ENCODE measurements at regions not wholly inside any gene's neighbourhood (a gene's known extent, or its start where the extent isn't known, plus 50 kb on each side); places are given as distances from the start of the nearest gene placed in this dataset.

GRCh38 chr4:185874516-185875230 is 62.7 kb upstream of the SORBS2 start:
- no peaks in the 10 kb centered on the region for H3K36me3 ChIP-seq
- no peaks in the 10 kb centered on the region for H3K4me1 ChIP-seq (ENCODE audit: insufficient read depth)
- H3K4me3 ChIP-seq: no peak overlapping the region
- WGBS, 3 donors: 7 to 19% (median 13%) methylated on average over 3 of the region's 3 CpGs
- no peaks in the 10 kb centered on the region for H3K9me3 ChIP-seq
- TF ChIP-seq POLR2A (IDR thresholded peaks at IDR 0.05): no peak
- TF ChIP-seq CTCF (IDR thresholded peaks at IDR 0.05): no peak
- TF ChIP-seq EP300 (IDR thresholded peaks at IDR 0.05): no peak
- intact Hi-C loops (cut with DNase I): no loop called here
- no peak for DNase-seq
- H3K27me3 ChIP-seq: no peaks in the 10 kb centered on the region
- no peak overlapping the region for H3K27ac ChIP-seq

GRCh38 chr4:185875316-185875907 is 63.4 kb upstream of the SORBS2 start:
- WGBS, 3 donors: 76 to 78% (median 76%) methylated on average over 6 of the region's 6 CpGs
- no peaks in the 10 kb centered on the region for H3K9me3 ChIP-seq
- H3K27me3 ChIP-seq: no peaks in the 10 kb centered on the region
- intact Hi-C loops (cut with DNase I): no loop called here
- no peak for DNase-seq
- no peaks in the 10 kb centered on the region for H3K4me1 ChIP-seq (ENCODE audit: insufficient read depth)
- TF ChIP-seq POLR2A (IDR thresholded peaks at IDR 0.05) (no peak), CTCF (IDR thresholded peaks at IDR 0.05) (no peak), EP300 (IDR thresholded peaks at IDR 0.05) (no peak)
- H3K4me3 ChIP-seq: no peak overlapping the region
- no peak overlapping the region for H3K27ac ChIP-seq
- no peaks in the 10 kb centered on the region for H3K36me3 ChIP-seq

GRCh38 chr4:185878633-185879032 is 66.6 kb upstream of the SORBS2 start:
- no peaks in the 10 kb centered on the region for H3K27me3 ChIP-seq
- no peak overlapping the region for H3K27ac ChIP-seq
- H3K4me3 ChIP-seq: no peak overlapping the region
- TF ChIP-seq POLR2A (IDR thresholded peaks at IDR 0.05): no peak
- no peak for TF ChIP-seq EP300 (IDR thresholded peaks at IDR 0.05)
- no peak for TF ChIP-seq CTCF (IDR thresholded peaks at IDR 0.05)
- intact Hi-C loops (cut with DNase I): no loop called here
- no peak for DNase-seq
- H3K4me1 ChIP-seq (ENCODE audit: insufficient read depth): no peaks in the 10 kb centered on the region
- H3K9me3 ChIP-seq: no peaks in the 10 kb centered on the region
- no peaks in the 10 kb centered on the region for H3K36me3 ChIP-seq
- 89 to 92% (median 90%) methylated on average over 14 of the region's 14 CpGs for WGBS, 3 donors

GRCh38 chr4:185879666-185880312 is 67.8 kb upstream of the SORBS2 start:
- Histone ChIP-seq H3K4me3 (no peak overlapping the region), H3K4me1 (ENCODE audit: insufficient read depth) (no peaks in the 10 kb centered on the region), H3K9me3 (no peaks in the 10 kb centered on the region), H3K36me3 (no peaks in the 10 kb centered on the region), H3K27me3 (no peaks in the 10 kb centered on the region), H3K27ac (no peak overlapping the region)
- no peak for TF ChIP-seq CTCF (IDR thresholded peaks at IDR 0.05)
- TF ChIP-seq EP300 (IDR thresholded peaks at IDR 0.05): no peak
- TF ChIP-seq POLR2A (IDR thresholded peaks at IDR 0.05): no peak
- intact Hi-C loops (cut with DNase I): no loop called here
- no peak for DNase-seq
- 88 to 91% (median 88%) methylated on average over 18 of the region's 18 CpGs for WGBS, 3 donors

All from ovary (tissue), 7 donors.